ENCODE measurements at regions not wholly inside any gene's neighbourhood (a gene's known extent, or its start where the extent isn't known, plus 50 kb on each side); places are given as distances from the start of the nearest gene placed in this dataset.

GRCh38 chr18:51908598-51908944 is 431.4 kb upstream of the DCC start:
- no peak for TF ChIP-seq CTCF (conservative IDR thresholded peaks at IDR 0.05)
- no peak for TF ChIP-seq ZFX (IDR thresholded peaks at IDR 0.05)
- H3K27ac ChIP-seq, result no peak overlapping the region

DNA sequence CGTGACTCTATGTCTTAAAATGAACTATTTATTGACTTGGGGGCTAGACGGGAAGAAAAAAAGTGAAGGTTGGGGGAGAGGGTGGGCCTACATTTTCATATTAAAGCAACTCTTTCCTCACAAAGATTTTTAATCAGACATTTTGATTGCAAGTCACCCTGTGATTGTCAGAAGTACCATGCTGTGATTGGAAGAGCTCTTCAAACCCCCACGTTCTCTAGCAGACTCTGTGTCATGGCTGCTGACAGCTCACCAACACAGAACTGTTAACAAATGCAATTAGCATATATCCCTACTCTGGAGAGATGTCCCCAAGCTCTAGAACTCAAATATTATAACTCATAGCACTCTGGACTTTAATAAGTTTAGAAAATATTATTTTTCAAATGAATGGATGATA is 428.4 kb upstream of the DCC start:
- no peak overlapping the region for H3K27ac ChIP-seq
- TF ChIP-seq CTCF (conservative IDR thresholded peaks at IDR 0.05) (no peak), ZFX (IDR thresholded peaks at IDR 0.05) (no peak)

- H3K27ac ChIP-seq, result no peak overlapping the region
- no peak for TF ChIP-seq CTCF (conservative IDR thresholded peaks at IDR 0.05)
- no peak for TF ChIP-seq ZFX (IDR thresholded peaks at IDR 0.05)
Observed at GRCh38 chr18:51912381-51912780, 427.6 kb upstream of the DCC start.

- no peak overlapping the region for H3K27ac ChIP-seq
- TF ChIP-seq ZFX (IDR thresholded peaks at IDR 0.05) (no peak), CTCF (conservative IDR thresholded peaks at IDR 0.05) (no peak)
Observed at GRCh38 chr18:51915176-51915575, 424.8 kb upstream of the DCC start.

GRCh38 chr18:51921862-51922261 is 418.1 kb upstream of the DCC start:
- TF ChIP-seq ZFX (IDR thresholded peaks at IDR 0.05), result no peak
- no peak for TF ChIP-seq CTCF (conservative IDR thresholded peaks at IDR 0.05)
- H3K27ac ChIP-seq, result no peak overlapping the region

GRCh38 chr18:51933903-51934302 is 406.1 kb upstream of the DCC start:
- TF ChIP-seq CTCF (conservative IDR thresholded peaks at IDR 0.05), result no peak
- TF ChIP-seq ZFX (IDR thresholded peaks at IDR 0.05), result no peak
- no peak overlapping the region for H3K27ac ChIP-seq

GRCh38 chr18:51936115-51936514 is 403.9 kb upstream of the DCC start:
- TF ChIP-seq CTCF (conservative IDR thresholded peaks at IDR 0.05) (no peak), ZFX (IDR thresholded peaks at IDR 0.05) (no peak)
- H3K27ac ChIP-seq, result no peak overlapping the region

All from C4-2B (cell line).